ENCODE measurements at regions not wholly inside any gene's neighbourhood (a gene's known extent, or its start where the extent isn't known, plus 50 kb on each side); places are given as distances from the start of the nearest gene placed in this dataset.

GRCh38 chr2:128380961-128381938, 62.6 kb upstream of the HS6ST1 start (continued):
- TF ChIP-seq AHR (CRISPR knock-in tag; IDR thresholded peaks at IDR 0.05) (0 out of 2 replicates have a peak, but pooled peaks have one; percentile 18), CCAR2 (optimal IDR thresholded peaks at IDR 0.05; ENCODE audit: low read depth, low read length) (no peak), ZSCAN31 (CRISPR knock-in tag; IDR thresholded peaks at IDR 0.05; ENCODE audit: low read depth) (peak; percentile 35; the same call in 1 of the 2 replicates), ZNF749 (CRISPR knock-in tag; IDR thresholded peaks at IDR 0.05; ENCODE audit: borderline replicate concordance) (0 out of 2 replicates have a peak, but pooled peaks have one; percentile 53), RBFOX2 (IDR thresholded peaks at IDR 0.05; ENCODE audit: low read depth, low read length) (peak; percentile 25; the same call in 1 of the 2 replicates), SALL1 (CRISPR knock-in tag; IDR thresholded peaks at IDR 0.05) (peak; percentile 74; the same call in 1 of the 2 replicates), ARNTL (CRISPR knock-in tag; IDR thresholded peaks at IDR 0.05) (0 out of 2 replicates have a peak, but pooled peaks have one; percentile 58), ZBTB7B (CRISPR knock-in tag; IDR thresholded peaks at IDR 0.05) (peak; percentile 88), HINFP (CRISPR knock-in tag; IDR thresholded peaks at IDR 0.05; ENCODE audit: low read depth) (peak; percentile 59; the same call in 1 of the 2 replicates), ZNF552 (CRISPR knock-in tag; IDR thresholded peaks at IDR 0.05; ENCODE audit: borderline replicate concordance) (no peak), DBP (CRISPR knock-in tag; IDR thresholded peaks at IDR 0.05; ENCODE audit: not compliant biosample characterization) (peak; percentile 35), XRCC5 (optimal IDR thresholded peaks at IDR 0.05; ENCODE audit: low read length) (peak; percentile 67), ZBTB8A (CRISPR knock-in tag; IDR thresholded peaks at IDR 0.05; ENCODE audit: borderline replicate concordance, low read depth) (no peak), LCORL (IDR thresholded peaks at IDR 0.05) (no peak), LCORL (CRISPR knock-in tag; IDR thresholded peaks at IDR 0.05) (peak; percentile 86; the same call in 1 of the 2 replicates), HDAC1 (CRISPR knock-in tag; IDR thresholded peaks at IDR 0.05) (peak; percentile 82), SP5 (CRISPR knock-in tag; IDR thresholded peaks at IDR 0.05; ENCODE audit: borderline replicate concordance, low read depth) (peak; percentile 99)
- TF ChIP-seq, protein P1, sequence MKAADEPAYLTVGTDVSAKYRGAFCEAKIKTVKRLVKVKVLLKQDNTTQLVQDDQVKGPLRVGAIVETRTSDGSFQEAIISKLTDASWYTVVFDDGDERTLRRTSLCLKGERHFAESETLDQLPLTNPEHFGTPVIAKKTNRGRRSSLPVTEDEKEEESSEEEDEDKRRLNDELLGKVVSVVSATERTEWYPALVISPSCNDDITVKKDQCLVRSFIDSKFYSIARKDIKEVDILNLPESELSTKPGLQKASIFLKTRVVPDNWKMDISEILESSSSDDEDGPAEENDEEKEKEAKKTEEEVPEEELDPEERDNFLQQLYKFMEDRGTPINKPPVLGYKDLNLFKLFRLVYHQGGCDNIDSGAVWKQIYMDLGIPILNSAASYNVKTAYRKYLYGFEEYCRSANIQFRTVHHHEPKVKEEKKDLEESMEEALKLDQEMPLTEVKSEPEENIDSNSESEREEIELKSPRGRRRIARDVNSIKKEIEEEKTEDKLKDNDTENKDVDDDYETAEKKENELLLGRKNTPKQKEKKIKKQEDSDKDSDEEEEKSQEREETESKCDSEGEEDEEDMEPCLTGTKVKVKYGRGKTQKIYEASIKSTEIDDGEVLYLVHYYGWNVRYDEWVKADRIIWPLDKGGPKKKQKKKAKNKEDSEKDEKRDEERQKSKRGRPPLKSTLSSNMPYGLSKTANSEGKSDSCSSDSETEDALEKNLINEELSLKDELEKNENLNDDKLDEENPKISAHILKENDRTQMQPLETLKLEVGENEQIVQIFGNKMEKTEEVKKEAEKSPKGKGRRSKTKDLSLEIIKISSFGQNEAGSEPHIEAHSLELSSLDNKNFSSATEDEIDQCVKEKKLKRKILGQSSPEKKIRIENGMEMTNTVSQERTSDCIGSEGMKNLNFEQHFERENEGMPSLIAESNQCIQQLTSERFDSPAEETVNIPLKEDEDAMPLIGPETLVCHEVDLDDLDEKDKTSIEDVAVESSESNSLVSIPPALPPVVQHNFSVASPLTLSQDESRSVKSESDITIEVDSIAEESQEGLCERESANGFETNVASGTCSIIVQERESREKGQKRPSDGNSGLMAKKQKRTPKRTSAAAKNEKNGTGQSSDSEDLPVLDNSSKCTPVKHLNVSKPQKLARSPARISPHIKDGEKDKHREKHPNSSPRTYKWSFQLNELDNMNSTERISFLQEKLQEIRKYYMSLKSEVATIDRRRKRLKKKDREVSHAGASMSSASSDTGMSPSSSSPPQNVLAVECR (CRISPR knock-in tag; IDR thresholded peaks at IDR 0.05; ENCODE audit: borderline replicate concordance), result peak; percentile 78; the same call in 1 of the 2 replicates
- TF ChIP-seq, protein P2, sequence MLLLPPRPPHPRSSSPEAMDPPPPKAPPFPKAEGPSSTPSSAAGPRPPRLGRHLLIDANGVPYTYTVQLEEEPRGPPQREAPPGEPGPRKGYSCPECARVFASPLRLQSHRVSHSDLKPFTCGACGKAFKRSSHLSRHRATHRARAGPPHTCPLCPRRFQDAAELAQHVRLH (CRISPR knock-in tag; IDR thresholded peaks at IDR 0.05; ENCODE audit: borderline replicate concordance, low read depth), result peak; percentile 41; the same call in 1 of the 2 replicates
- TF ChIP-seq, protein P3, sequence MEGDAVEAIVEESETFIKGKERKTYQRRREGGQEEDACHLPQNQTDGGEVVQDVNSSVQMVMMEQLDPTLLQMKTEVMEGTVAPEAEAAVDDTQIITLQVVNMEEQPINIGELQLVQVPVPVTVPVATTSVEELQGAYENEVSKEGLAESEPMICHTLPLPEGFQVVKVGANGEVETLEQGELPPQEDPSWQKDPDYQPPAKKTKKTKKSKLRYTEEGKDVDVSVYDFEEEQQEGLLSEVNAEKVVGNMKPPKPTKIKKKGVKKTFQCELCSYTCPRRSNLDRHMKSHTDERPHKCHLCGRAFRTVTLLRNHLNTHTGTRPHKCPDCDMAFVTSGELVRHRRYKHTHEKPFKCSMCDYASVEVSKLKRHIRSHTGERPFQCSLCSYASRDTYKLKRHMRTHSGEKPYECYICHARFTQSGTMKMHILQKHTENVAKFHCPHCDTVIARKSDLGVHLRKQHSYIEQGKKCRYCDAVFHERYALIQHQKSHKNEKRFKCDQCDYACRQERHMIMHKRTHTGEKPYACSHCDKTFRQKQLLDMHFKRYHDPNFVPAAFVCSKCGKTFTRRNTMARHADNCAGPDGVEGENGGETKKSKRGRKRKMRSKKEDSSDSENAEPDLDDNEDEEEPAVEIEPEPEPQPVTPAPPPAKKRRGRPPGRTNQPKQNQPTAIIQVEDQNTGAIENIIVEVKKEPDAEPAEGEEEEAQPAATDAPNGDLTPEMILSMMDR (CRISPR knock-in tag; IDR thresholded peaks at IDR 0.05), result peak; percentile 28
